ENCODE measurements at regions not wholly inside any gene's neighbourhood (a gene's known extent, or its start where the extent isn't known, plus 50 kb on each side); places are given as distances from the start of the nearest gene placed in this dataset.

DNA sequence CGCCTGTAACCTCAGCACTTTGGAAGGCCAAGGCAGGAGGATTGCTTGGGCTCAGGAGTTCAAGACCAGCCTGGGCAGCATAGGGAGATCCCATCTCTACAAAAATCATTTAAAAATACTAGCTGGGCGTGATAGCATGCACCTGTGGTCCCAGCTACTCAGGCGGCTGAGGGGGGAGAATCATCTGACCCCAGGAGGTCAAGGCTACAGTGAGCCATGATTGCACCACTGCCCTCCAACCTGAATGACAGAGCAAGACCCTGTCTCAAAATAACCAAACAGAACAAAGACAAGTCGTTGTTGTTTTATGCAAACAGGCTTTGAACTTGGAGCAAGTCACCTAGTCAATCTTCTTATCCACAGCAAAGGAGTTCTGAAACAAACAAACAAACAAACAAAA, 82.0 kb upstream of the AKAP13 start (continued):
- TF ChIP-seq, protein P1, sequence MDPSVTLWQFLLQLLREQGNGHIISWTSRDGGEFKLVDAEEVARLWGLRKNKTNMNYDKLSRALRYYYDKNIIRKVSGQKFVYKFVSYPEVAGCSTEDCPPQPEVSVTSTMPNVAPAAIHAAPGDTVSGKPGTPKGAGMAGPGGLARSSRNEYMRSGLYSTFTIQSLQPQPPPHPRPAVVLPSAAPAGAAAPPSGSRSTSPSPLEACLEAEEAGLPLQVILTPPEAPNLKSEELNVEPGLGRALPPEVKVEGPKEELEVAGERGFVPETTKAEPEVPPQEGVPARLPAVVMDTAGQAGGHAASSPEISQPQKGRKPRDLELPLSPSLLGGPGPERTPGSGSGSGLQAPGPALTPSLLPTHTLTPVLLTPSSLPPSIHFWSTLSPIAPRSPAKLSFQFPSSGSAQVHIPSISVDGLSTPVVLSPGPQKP (IDR thresholded peaks at IDR 0.05; ENCODE audit: low read depth, low read length), result no peak

DNA sequence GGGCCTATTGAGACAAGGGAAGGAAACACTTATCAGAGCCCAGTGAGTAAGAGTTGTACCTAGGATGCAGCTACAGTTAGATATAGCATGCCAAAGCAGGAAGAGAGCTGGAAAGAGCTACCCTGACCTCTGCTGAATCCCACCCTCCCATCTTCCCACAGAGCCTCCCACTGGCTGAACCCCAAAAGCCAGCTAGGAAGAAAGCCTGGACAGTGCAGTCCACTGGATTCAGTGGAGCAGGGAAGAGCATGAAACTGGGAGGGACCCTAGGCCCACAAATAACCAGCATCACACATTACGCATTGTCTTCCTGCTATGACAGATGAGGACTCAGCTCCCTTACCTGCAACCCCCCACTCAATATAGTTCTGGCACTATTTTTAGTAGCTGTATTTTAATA, 81.5 kb upstream of the AKAP13 start:
- Histone ChIP-seq H3K27me3 (replicated peaks in 1 of 2; ENCODE audit: control insufficient read depth in 2 of 2, insufficient read depth in 2 of 2, low read length in 1 of 2) (no peaks in the 10 kb centered on the region; a peak in 1 of 4 replicates), H3K4me3 (no peak overlapping the region), H3K36me3 (ENCODE audit: control insufficient read depth in 2 of 2, insufficient read depth in 2 of 2, low read length in 1 of 2) (no peaks in the 10 kb centered on the region), H3K4me1 (ENCODE audit: control insufficient read depth, insufficient read depth, low read length) (peaks cover 3% of the 10 kb centered on the region; the same call in 1 of the 2 replicates), H3K27ac (ENCODE audit: control insufficient read depth, insufficient read depth) (no peak overlapping the region), H3K9me3 (replicated peaks; ENCODE audit: control insufficient read depth, insufficient read depth, low read length) (no peaks in the 10 kb centered on the region), H3K79me2 (ENCODE audit: control insufficient read depth, insufficient read depth, low read length) (no peaks in the 10 kb centered on the region), H4K20me1 (ENCODE audit: control insufficient read depth, insufficient read depth) (no peaks in the 10 kb centered on the region), H3K9ac (ENCODE audit: control insufficient read depth, insufficient read depth, low read length) (no peak overlapping the region), H3K4me2 (ENCODE audit: control insufficient read depth, insufficient read depth) (no peak overlapping the region), H2AFZ (ENCODE audit: control insufficient read depth, low read depth, low read length) (no peak overlapping the region)
- 100% methylated on average over 1 of the region's 1 CpG for WGBS (ENCODE audit: insufficient coverage, insufficient replicate concordance, low lambda C conversion rate, missing lambda C conversion rate)
- DNase-seq (ENCODE audit: low read depth, low spot score) (no peak), ATAC-seq (no peak), FAIRE-seq (no peak)
- in situ Hi-C loops (cut with MboI), result loop anchor here (5.0 kb wide), 1 partner anchor 538 kb away; no protein-coding TSS in a partner anchor
- intact Hi-C loops (cut with micrococcal nuclease; ENCODE audit: unreplicated experiment), result loop anchor here (5.0 kb wide), 2 partner anchors 183 to 283 kb away; no protein-coding TSS in a partner anchor
- no TSS peak for BruUV-seq (replicated peaks)
- ChIA-PET SMC1A (ENCODE audit: uncharacterized antibody, unreplicated experiment) (interaction anchor here (0.7 to 10.9 kb wide), 11 partner anchors 9 to 566 kb away, joined by 3 to 192 read pairs (median 3); no protein-coding TSS in a partner anchor), CTCF (interaction anchor here (0.6 to 9.5 kb wide), 8 partner anchors 9 to 1780 kb away, joined by 3 to 174 read pairs (median 6); no protein-coding TSS in a partner anchor), POLR2A (interaction anchor here (0.5 to 1.4 kb wide), 2 partner anchors 14 to 79 kb away, joined by 3 to 4 read pairs; no protein-coding TSS in a partner anchor), RAD21 (ENCODE audit: unreplicated experiment) (interaction anchor here (0.8 to 9.7 kb wide), 8 partner anchors 14 to 542 kb away, joined by 3 to 177 read pairs (median 4); no protein-coding TSS in a partner anchor)
- TF ChIP-seq, protein P2, sequence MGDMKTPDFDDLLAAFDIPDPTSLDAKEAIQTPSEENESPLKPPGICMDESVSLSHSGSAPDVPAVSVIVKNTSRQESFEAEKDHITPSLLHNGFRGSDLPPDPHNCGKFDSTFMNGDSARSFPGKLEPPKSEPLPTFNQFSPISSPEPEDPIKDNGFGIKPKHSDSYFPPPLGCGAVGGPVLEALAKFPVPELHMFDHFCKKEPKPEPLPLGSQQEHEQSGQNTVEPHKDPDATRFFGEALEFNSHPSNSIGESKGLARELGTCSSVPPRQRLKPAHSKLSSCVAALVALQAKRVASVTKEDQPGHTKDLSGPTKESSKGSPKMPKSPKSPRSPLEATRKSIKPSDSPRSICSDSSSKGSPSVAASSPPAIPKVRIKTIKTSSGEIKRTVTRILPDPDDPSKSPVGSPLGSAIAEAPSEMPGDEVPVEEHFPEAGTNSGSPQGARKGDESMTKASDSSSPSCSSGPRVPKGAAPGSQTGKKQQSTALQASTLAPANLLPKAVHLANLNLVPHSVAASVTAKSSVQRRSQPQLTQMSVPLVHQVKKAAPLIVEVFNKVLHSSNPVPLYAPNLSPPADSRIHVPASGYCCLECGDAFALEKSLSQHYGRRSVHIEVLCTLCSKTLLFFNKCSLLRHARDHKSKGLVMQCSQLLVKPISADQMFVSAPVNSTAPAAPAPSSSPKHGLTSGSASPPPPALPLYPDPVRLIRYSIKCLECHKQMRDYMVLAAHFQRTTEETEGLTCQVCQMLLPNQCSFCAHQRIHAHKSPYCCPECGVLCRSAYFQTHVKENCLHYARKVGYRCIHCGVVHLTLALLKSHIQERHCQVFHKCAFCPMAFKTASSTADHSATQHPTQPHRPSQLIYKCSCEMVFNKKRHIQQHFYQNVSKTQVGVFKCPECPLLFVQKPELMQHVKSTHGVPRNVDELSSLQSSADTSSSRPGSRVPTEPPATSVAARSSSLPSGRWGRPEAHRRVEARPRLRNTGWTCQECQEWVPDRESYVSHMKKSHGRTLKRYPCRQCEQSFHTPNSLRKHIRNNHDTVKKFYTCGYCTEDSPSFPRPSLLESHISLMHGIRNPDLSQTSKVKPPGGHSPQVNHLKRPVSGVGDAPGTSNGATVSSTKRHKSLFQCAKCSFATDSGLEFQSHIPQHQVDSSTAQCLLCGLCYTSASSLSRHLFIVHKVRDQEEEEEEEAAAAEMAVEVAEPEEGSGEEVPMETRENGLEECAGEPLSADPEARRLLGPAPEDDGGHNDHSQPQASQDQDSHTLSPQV (IDR thresholded peaks at IDR 0.05), result no peak
- TF ChIP-seq ZNF622 (IDR thresholded peaks at IDR 0.05) (no peak), HDGF (IDR thresholded peaks at IDR 0.05) (no peak), TAF1 (IDR thresholded peaks at IDR 0.05; ENCODE audit: borderline replicate concordance, low read depth, low read length) (no peak), BHLHE40 (IDR thresholded peaks at IDR 0.05; ENCODE audit: borderline replicate concordance in 1 of 2, low read depth in 2 of 2, low read length in 1 of 2) (no peak), POU2F2 (IDR thresholded peaks at IDR 0.05; ENCODE audit: borderline replicate concordance, low read depth, low read length) (no peak), STAT1 (conservative IDR thresholded peaks at IDR 0.05) (no peak), ZNF217 (IDR thresholded peaks at IDR 0.05) (no peak), RCOR1 (conservative IDR thresholded peaks at IDR 0.05; ENCODE audit: low read depth, low read length) (no peak)
- TF ChIP-seq, protein P3, sequence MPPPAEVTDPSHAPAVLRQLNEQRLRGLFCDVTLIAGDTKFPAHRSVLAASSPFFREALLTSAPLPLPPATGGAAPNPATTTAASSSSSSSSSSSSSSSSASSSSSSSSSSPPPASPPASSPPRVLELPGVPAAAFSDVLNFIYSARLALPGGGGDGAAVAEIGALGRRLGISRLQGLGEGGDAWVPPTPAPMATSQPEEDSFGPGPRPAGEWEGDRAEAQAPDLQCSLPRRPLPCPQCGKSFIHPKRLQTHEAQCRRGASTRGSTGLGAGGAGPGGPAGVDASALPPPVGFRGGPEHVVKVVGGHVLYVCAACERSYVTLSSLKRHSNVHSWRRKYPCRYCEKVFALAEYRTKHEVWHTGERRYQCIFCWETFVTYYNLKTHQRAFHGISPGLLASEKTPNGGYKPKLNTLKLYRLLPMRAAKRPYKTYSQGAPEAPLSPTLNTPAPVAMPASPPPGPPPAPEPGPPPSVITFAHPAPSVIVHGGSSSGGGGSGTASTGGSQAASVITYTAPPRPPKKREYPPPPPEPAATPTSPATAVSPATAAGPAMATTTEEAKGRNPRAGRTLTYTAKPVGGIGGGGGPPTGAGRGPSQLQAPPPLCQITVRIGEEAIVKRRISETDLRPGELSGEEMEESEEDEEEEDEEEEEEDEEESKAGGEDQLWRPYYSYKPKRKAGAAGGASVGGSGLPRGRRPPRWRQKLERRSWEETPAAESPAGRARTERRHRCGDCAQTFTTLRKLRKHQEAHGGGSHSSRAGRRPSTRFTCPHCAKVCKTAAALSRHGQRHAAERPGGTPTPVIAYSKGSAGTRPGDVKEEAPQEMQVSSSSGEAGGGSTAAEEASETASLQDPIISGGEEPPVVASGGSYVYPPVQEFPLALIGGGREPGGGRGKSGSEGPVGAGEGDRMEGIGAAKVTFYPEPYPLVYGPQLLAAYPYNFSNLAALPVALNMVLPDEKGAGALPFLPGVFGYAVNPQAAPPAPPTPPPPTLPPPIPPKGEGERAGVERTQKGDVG (CRISPR knock-in tag; IDR thresholded peaks at IDR 0.05), result no peak
- TF ChIP-seq, protein P4, sequence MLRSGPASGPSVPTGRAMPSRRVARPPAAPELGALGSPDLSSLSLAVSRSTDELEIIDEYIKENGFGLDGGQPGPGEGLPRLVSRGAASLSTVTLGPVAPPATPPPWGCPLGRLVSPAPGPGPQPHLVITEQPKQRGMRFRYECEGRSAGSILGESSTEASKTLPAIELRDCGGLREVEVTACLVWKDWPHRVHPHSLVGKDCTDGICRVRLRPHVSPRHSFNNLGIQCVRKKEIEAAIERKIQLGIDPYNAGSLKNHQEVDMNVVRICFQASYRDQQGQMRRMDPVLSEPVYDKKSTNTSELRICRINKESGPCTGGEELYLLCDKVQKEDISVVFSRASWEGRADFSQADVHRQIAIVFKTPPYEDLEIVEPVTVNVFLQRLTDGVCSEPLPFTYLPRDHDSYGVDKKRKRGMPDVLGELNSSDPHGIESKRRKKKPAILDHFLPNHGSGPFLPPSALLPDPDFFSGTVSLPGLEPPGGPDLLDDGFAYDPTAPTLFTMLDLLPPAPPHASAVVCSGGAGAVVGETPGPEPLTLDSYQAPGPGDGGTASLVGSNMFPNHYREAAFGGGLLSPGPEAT (IDR thresholded peaks at IDR 0.05; ENCODE audit: low read depth), result no peak

Measured in GM12878 (cell line).